H1 (cell line): ENCODE measurements at regions not wholly inside any gene's neighbourhood (a gene's known extent, or its start where the extent isn't known, plus 50 kb on each side); places are given as distances from the start of the nearest gene placed in this dataset.

Source experiments
- CTCF ChIA-PET: fragments of 300-600 bp; sonication (Branson Sonifier 250); formaldehyde crosslinking; loops from one replicate; lab custom pipeline; 2021; ENCODE audit not compliant: partially characterized antibody; lab: Charles Lee
- POLR2A ChIA-PET: fragments of 300-600 bp; sonication (Branson Sonifier 250); formaldehyde crosslinking; loops from one replicate; lab custom pipeline; 2021; ENCODE audit warnings: inconsistent platforms; ENCODE audit not compliant: partially characterized antibody; lab: Charles Lee
- DNase-seq, 2 experiments: peaks; one replicate each; pipeline versions ENCODE4 v3.0.0 to v3.0.0-alpha.2; 2010 to 2022; ENCODE audit warnings: low spot score in 2 of 2, low read depth in 1 of 2, mixed read lengths in 1 of 2
- FAIRE-seq: peaks from 2 replicates; lab custom pipeline; 2011; peaks lifted over from hg19 to GRCh38; lab: Jason Lieb, UNC
- H2AFZ ChIP-seq: 2 replicates; pipeline ENCODE4 v1.8.1; 2012; ENCODE audit warnings: low read length, inconsistent platforms
- H2AK5ac ChIP-seq: 2 replicates; pipeline ENCODE4 v1.6.1; 2013; ENCODE audit warnings: low read depth, low read length
- H2BK120ac ChIP-seq: replicated peaks from 2 replicates; pipeline ENCODE3; 2013; ENCODE audit warnings: low read depth, low read length, inconsistent platforms
- H2BK12ac ChIP-seq: 2 replicates; pipeline ENCODE4 v1.6.1; 2013; ENCODE audit warnings: low read depth, low read length
- H2BK15ac ChIP-seq: 2 replicates; pipeline ENCODE4 v1.6.1; 2013; ENCODE audit warnings: low read length
- H2BK20ac ChIP-seq: 2 replicates; pipeline ENCODE4 v1.6.1; 2013; ENCODE audit warnings: low read length
- H2BK5ac ChIP-seq: 2 replicates; pipeline ENCODE4 v1.6.1; 2013; ENCODE audit warnings: low read depth, low read length
- H3K14ac ChIP-seq: 2 replicates; pipeline ENCODE4 v1.6.1; 2013; ENCODE audit warnings: inconsistent platforms; ENCODE audit not compliant: insufficient read length
- H3K18ac ChIP-seq: 2 replicates; pipeline ENCODE4 v1.6.1; 2013; ENCODE audit warnings: low read length; ENCODE audit errors: extremely low read depth
- H3K23ac ChIP-seq: 2 replicates; pipeline ENCODE4 v1.6.1; 2013; ENCODE audit warnings: inconsistent platforms; ENCODE audit not compliant: insufficient read length
- H3K23me2 ChIP-seq: 2 replicates; pipeline ENCODE4 v1.6.1; 2013; ENCODE audit warnings: low read depth, low read length
- H3K27ac ChIP-seq: 2 replicates; pipeline ENCODE4 v1.6.1; 2011; ENCODE audit warnings: low read depth, low read length, inconsistent platforms
- H3K27me3 ChIP-seq, 4 experiments: replicated peaks in 1 of 4; 1 replicate in 1 of 4; 2 replicates in 3 of 4; pipeline versions ENCODE4 v1.6.1 to v1.8.1; 2011 to 2013; ENCODE audit warnings: low read length in 3 of 4, mild to moderate bottlenecking in 3 of 4, inconsistent platforms in 2 of 4, mixed read lengths in 2 of 4, moderate library complexity in 1 of 4; ENCODE audit not compliant: control insufficient read depth in 3 of 4, insufficient read depth in 3 of 4; ENCODE audit errors: extremely low read depth in 1 of 4
- H3K36me3 ChIP-seq, 4 experiments: 2 replicates each; pipeline versions ENCODE4 v1.6.1 to v1.8.1; 2011 to 2013; ENCODE audit warnings: mild to moderate bottlenecking in 4 of 4, low read length in 3 of 4, moderate library complexity in 2 of 4, control low read depth in 1 of 4, inconsistent platforms in 1 of 4; ENCODE audit not compliant: insufficient read depth in 4 of 4, control insufficient read depth in 2 of 4
- H3K4ac ChIP-seq: replicated peaks from 2 replicates; pipeline ENCODE3; 2013; ENCODE audit warnings: low read length, low read depth, mixed read lengths, inconsistent platforms; ENCODE audit not compliant: insufficient read length
- H3K4me1 ChIP-seq, 4 experiments: replicated peaks in 1 of 4; 1 replicate in 1 of 4; 2 replicates in 3 of 4; pipeline versions ENCODE4 v1.6.1 to v1.8.1; 2011 to 2013; ENCODE audit warnings: low read length in 3 of 4, inconsistent platforms in 2 of 4, mixed read lengths in 1 of 4; ENCODE audit not compliant: insufficient read depth in 4 of 4, control insufficient read depth in 3 of 4
- H3K4me2 ChIP-seq, 2 experiments: 2 replicates each; pipeline versions ENCODE4 v1.6.1 to v1.8.1; 2011 to 2013; ENCODE audit warnings: low read depth in 2 of 2, low read length in 2 of 2, control low read depth in 1 of 2, inconsistent platforms in 1 of 2, mild to moderate bottlenecking in 1 of 2; ENCODE audit not compliant: insufficient read depth in 1 of 2
- H3K4me3 ChIP-seq, 4 experiments: fragments of 200-600, 300-600 bp in 1 of 4; sonication (generic), shearing (Covaris generic), sonication (Bioruptor Twin) in 1 of 4; 2 replicates each; pipeline versions ENCODE4 v1.5.1 to v1.8.1; 2011 to 2016; ENCODE audit warnings: low read length in 4 of 4, low read depth in 3 of 4, control low read depth in 2 of 4, inconsistent platforms in 2 of 4, mild to moderate bottlenecking in 2 of 4, mixed read lengths in 1 of 4, moderate library complexity in 1 of 4; ENCODE audit not compliant: insufficient read depth in 2 of 4; ENCODE audit errors: extremely low read depth in 1 of 4
- H3K56ac ChIP-seq: replicated peaks from 2 replicates; pipeline ENCODE3; 2013; ENCODE audit warnings: low read depth, mild to moderate bottlenecking, mixed read lengths, low read length, inconsistent platforms; ENCODE audit not compliant: insufficient read length
- H3K79me1 ChIP-seq: 2 replicates; pipeline ENCODE4 v1.6.1; 2013; ENCODE audit warnings: low read depth, low read length, control low read depth
- H3K79me2 ChIP-seq, 2 experiments: 2 replicates each; pipeline versions ENCODE4 v1.6.1 to v1.8.1; 2012 to 2013; ENCODE audit warnings: low read length in 2 of 2, mild to moderate bottlenecking in 2 of 2, inconsistent platforms in 1 of 2; ENCODE audit not compliant: insufficient read depth in 2 of 2, control insufficient read depth in 1 of 2
- H3K9ac ChIP-seq, 4 experiments: replicated peaks in 1 of 4; 1 replicate in 1 of 4; 2 replicates in 3 of 4; pipeline versions ENCODE4 v1.6.1 to v1.8.1; 2011 to 2013; ENCODE audit warnings: low read depth in 3 of 4, low read length in 3 of 4, control low read depth in 2 of 4, mild to moderate bottlenecking in 2 of 4, moderate library complexity in 2 of 4, inconsistent platforms in 1 of 4; ENCODE audit errors: extremely low read depth in 1 of 4
- H3K9me3 ChIP-seq, 2 experiments: 2 replicates each; pipeline versions ENCODE4 v1.6.1 to v1.8.1; 2012 to 2013; ENCODE audit warnings: mild to moderate bottlenecking in 2 of 2, moderate library complexity in 2 of 2, control low read depth in 1 of 2, inconsistent platforms in 1 of 2, low read depth in 1 of 2, low read length in 1 of 2, mixed read lengths in 1 of 2; ENCODE audit not compliant: insufficient read depth in 2 of 2
- H4K20me1 ChIP-seq, 2 experiments: replicated peaks in 1 of 2; 2 replicates each; pipeline versions ENCODE3 to v1.8.1; 2011 to 2013; ENCODE audit warnings: inconsistent platforms in 2 of 2, low read length in 2 of 2, mild to moderate bottlenecking in 1 of 2; ENCODE audit not compliant: insufficient read depth in 2 of 2, control insufficient read depth in 1 of 2
- H4K5ac ChIP-seq: 2 replicates; pipeline ENCODE4 v1.6.1; 2013; ENCODE audit warnings: low read length, low read depth, mixed read lengths, inconsistent platforms; ENCODE audit not compliant: insufficient read length
- H4K8ac ChIP-seq: 2 replicates; pipeline ENCODE4 v1.8.0; 2013; ENCODE audit warnings: mild to moderate bottlenecking, moderate library complexity, low read length, inconsistent platforms; ENCODE audit not compliant: insufficient read depth; ENCODE audit errors: extremely low read depth
- H4K91ac ChIP-seq: replicated peaks from 2 replicates; pipeline ENCODE3; 2013; ENCODE audit warnings: low read length, mixed read lengths, inconsistent platforms; ENCODE audit not compliant: insufficient read length
- ASH2L ChIP-seq: fragments of 200-600, 300-600 bp; sonication (generic); IDR thresholded peaks from one replicate; pipeline ENCODE4 v1.7.1; 2017; ENCODE audit warnings: low read length
- ATF3 ChIP-seq: IDR thresholded peaks from 2 replicates; pipeline ENCODE4 v1.6.1; 2011; ENCODE audit warnings: low read depth, mild to moderate bottlenecking, low read length; ENCODE audit not compliant: insufficient read depth
- CBX5 ChIP-seq: fragments of 300-800, 300-1000 bp; sonication (generic); IDR thresholded peaks from 2 replicates; pipeline ENCODE4 v1.7.1; 2016; ENCODE audit warnings: antibody characterized with exemption, low read length, low read depth
- CBX8 ChIP-seq: fragments of 300-800, 300-1000 bp; sonication (generic); IDR thresholded peaks from 2 replicates; pipeline ENCODE4 v1.7.1; 2016; ENCODE audit warnings: low read depth, low read length, borderline replicate concordance
- CTBP2 ChIP-seq: IDR thresholded peaks from 2 replicates; pipeline ENCODE4 v1.7.0; 2011; ENCODE audit warnings: borderline replicate concordance, mild to moderate bottlenecking, moderate library complexity, mixed read lengths, low read length; ENCODE audit not compliant: insufficient read depth, insufficient read length
- EGR1 ChIP-seq: IDR thresholded peaks from 2 replicates; pipeline ENCODE4 v1.6.1; 2011; ENCODE audit warnings: low read depth, low read length, borderline replicate concordance
- GABPA ChIP-seq: IDR thresholded peaks from 2 replicates; pipeline ENCODE4 v1.6.1; 2011; ENCODE audit warnings: mild to moderate bottlenecking, low read length, moderate library complexity, borderline replicate concordance; ENCODE audit not compliant: insufficient read depth
- GTF2F1 ChIP-seq: IDR thresholded peaks from 2 replicates; pipeline ENCODE4 v1.6.1; 2012; ENCODE audit warnings: low read depth, low read length, improper control_type of control experiment, borderline replicate concordance
- JUN ChIP-seq: IDR thresholded peaks from 2 replicates; pipeline ENCODE4 v1.6.1; 2011; ENCODE audit warnings: low read depth, mild to moderate bottlenecking, improper control_type of control experiment, low read length
- POLR2A ChIP-seq, 2 experiments: IDR thresholded peaks; 1 replicate in 1 of 2; 2 replicates in 1 of 2; pipeline ENCODE4 v1.6.1; 2011; ENCODE audit warnings: low read depth in 2 of 2, low read length in 2 of 2, mild to moderate bottlenecking in 2 of 2; ENCODE audit errors: control extremely low read depth in 1 of 2
- TCF12 ChIP-seq: IDR thresholded peaks from 2 replicates; pipeline ENCODE4 v1.6.1; 2011; ENCODE audit warnings: low read depth, mild to moderate bottlenecking, low read length
- WGBS, 2 experiments: shearing (Covaris generic) in 1 of 2; methylation state at CpG; one replicate each; pipeline versions ENCODE4 v1.1.6 to v1.1.7; 2013 to 2015; ENCODE audit warnings: low lambda C conversion rate in 2 of 2, mixed read lengths in 2 of 2, inconsistent platforms in 1 of 2, low coverage in 1 of 2, missing lambda C conversion rate in 1 of 2; ENCODE audit not compliant: insufficient replicate concordance in 2 of 2, insufficient coverage in 1 of 2, insufficient read length in 1 of 2; ENCODE audit errors: extremely low coverage in 1 of 2, missing lambda C conversion rate in 1 of 2; 5-methylcytosine and 5-hydroxymethylcytosine counted together

DNA sequence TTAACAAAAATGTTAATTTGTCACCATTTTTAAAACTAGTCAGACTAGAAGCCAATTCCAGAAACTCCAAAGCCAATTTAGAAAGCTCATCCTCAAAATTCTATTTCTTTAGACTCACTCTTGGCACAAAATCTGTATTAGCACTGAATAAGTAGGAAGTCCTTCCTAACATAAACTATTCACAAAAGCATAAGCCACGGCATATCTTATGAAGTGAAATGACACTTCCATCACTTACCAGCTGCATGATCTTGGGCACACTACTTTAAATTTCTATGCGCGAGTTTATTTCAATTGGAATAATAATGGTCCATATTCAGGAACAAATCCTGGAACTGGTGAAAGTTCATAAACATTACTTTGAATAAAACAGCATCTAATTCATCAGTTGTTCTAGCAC lies 1544.0 kb downstream of the TECRL start:
- Histone ChIP-seq H3K23ac (no peak overlapping the region), H3K14ac (no peak overlapping the region), H4K91ac (no peak overlapping the region), H4K20me1 (no peaks in the 10 kb centered on the region), H3K79me1 (no peaks in the 10 kb centered on the region), H3K4me3 (no peak overlapping the region), H3K4me2 (no peak overlapping the region), H4K5ac (no peak overlapping the region), H3K9ac (peak overlapping the region in 1 of 4 experiments; percentile 49; a peak in 1 of 7 replicates), H2BK12ac (no peak overlapping the region), H3K18ac (no peak overlapping the region), H3K4me1 (no peaks in the 10 kb centered on the region), H3K9me3 (no peaks in the 10 kb centered on the region), H3K36me3 (no peaks in the 10 kb centered on the region), H2AFZ (no peak overlapping the region), H3K27me3 (no peaks in the 10 kb centered on the region), H3K56ac (no peak overlapping the region), H3K23me2 (no peaks in the 10 kb centered on the region), H4K8ac (no peak overlapping the region), H2AK5ac (no peak overlapping the region), H3K4ac (no peak overlapping the region), H2BK15ac (no peak overlapping the region), H2BK5ac (no peak overlapping the region), H2BK20ac (no peak overlapping the region), H3K27ac (no peak overlapping the region), H3K79me2 (no peaks in the 10 kb centered on the region), H2BK120ac (no peak overlapping the region)
- CTCF ChIA-PET: no interaction called here
- TF ChIP-seq CTBP2 (no peak), ASH2L (no peak), TCF12 (no peak), GTF2F1 (no peak), ATF3 (no peak), POLR2A (IDR thresholded peaks at IDR 0.05; ENCODE audit: control extremely low read depth in 1 of 2, low read depth in 2 of 2, low read length in 2 of 2) (no peak), JUN (no peak), CBX5 (no peak), EGR1 (no peak), GABPA (no peak), CBX8 (no peak)
- POLR2A ChIA-PET: no interaction called here
- WGBS, 2 experiments: 96% methylated on average over 3 of the region's 3 CpGs; no CpG with 5 or more reads in 1 of the 2 experiments
- no peak for FAIRE-seq
- DNase-seq: no peak
